ENCODE measurements at regions not wholly inside any gene's neighbourhood (a gene's known extent, or its start where the extent isn't known, plus 50 kb on each side); places are given as distances from the start of the nearest gene placed in this dataset.

DNA sequence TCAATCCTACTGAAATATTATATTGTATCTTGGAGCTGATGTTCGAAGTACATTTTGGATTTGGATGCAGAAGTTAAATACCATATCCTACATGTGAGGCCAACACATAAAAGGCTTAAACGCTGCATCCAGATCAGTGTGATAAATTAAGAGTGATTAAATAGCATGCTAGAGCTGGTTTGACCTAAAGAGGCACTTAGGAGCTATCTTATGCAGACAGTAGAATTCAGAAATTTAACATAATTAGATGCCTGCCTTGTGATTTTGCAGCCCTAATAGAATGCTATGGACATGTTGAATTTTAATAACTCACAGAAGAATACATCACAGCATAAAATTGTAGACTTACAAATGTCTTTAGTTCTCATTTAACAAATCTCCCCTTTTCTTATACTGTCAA lies 501.2 kb upstream of the LINC00305 start:
- no peaks in the 10 kb centered on the region for H3K27me3 ChIP-seq (ENCODE audit: control insufficient read depth, insufficient read depth, low read length)
- TF ChIP-seq, protein P1, sequence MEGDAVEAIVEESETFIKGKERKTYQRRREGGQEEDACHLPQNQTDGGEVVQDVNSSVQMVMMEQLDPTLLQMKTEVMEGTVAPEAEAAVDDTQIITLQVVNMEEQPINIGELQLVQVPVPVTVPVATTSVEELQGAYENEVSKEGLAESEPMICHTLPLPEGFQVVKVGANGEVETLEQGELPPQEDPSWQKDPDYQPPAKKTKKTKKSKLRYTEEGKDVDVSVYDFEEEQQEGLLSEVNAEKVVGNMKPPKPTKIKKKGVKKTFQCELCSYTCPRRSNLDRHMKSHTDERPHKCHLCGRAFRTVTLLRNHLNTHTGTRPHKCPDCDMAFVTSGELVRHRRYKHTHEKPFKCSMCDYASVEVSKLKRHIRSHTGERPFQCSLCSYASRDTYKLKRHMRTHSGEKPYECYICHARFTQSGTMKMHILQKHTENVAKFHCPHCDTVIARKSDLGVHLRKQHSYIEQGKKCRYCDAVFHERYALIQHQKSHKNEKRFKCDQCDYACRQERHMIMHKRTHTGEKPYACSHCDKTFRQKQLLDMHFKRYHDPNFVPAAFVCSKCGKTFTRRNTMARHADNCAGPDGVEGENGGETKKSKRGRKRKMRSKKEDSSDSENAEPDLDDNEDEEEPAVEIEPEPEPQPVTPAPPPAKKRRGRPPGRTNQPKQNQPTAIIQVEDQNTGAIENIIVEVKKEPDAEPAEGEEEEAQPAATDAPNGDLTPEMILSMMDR (IDR thresholded peaks at IDR 0.05; ENCODE audit: borderline replicate concordance, extremely low read depth, insufficient read depth), result no peak

DNA sequence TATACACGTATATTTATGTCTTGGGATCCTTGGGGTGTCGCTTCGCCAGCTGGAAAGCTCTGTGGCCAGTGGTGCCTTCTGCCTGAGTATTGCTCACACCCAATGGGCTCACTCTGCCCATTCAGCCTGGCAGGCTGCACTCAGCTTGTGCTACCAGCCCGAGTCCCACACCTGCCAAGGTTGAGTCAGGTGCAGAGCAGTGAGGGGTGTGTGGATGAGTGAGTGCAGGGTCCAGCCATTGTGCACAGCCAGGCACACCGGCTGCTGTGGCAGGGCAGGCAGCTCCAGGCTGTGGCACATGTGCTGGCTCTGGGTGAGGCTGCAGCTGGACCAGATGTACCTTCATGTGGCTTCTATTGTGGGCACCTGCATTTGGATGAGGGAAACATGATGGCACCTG lies 496.9 kb upstream of the LINC00305 start:
- H3K36me3 ChIP-seq (ENCODE audit: control insufficient read depth in 2 of 3, insufficient read depth in 3 of 3, low read length in 3 of 3), result no peaks in the 10 kb centered on the region
- intact Hi-C loops (cut with DNase I), result no loop called here
- H3K4me3 ChIP-seq (ENCODE audit: low read length in 3 of 3), result no peak overlapping the region
- H3K9ac ChIP-seq (ENCODE audit: low read length in 3 of 3), result no peak overlapping the region
- H3K27me3 ChIP-seq (ENCODE audit: control insufficient read depth, insufficient read depth, low read length), result no peaks in the 10 kb centered on the region
- TF ChIP-seq, protein P1 (IDR thresholded peaks at IDR 0.05; ENCODE audit: borderline replicate concordance, extremely low read depth, insufficient read depth), result no peak
- DNase-seq (peak in 1 of 5 donors; percentile 51), FAIRE-seq (no peak)
- H3K4me1 ChIP-seq (ENCODE audit: control insufficient read depth in 2 of 3, insufficient read depth in 2 of 3, low read depth in 1 of 3, low read length in 3 of 3), result no peaks in the 10 kb centered on the region
- H3K9me3 ChIP-seq (ENCODE audit: control insufficient read depth in 2 of 3, insufficient read depth in 1 of 3, low read length in 3 of 3), result no peaks in the 10 kb centered on the region
- H3K27ac ChIP-seq (ENCODE audit: low read depth in 2 of 2, low read length in 2 of 2), result no peak overlapping the region

More for the DNA sequence above, 501.2 kb upstream of the LINC00305 start:
- Histone ChIP-seq H3K9me3 (ENCODE audit: control insufficient read depth in 2 of 3, insufficient read depth in 1 of 3, low read length in 3 of 3) (no peaks in the 10 kb centered on the region), H3K4me3 (ENCODE audit: low read length in 3 of 3) (no peak overlapping the region), H3K27ac (ENCODE audit: low read depth in 2 of 2, low read length in 2 of 2) (no peak overlapping the region), H3K4me1 (ENCODE audit: control insufficient read depth in 2 of 3, insufficient read depth in 2 of 3, low read depth in 1 of 3, low read length in 3 of 3) (no peaks in the 10 kb centered on the region), H3K36me3 (ENCODE audit: control insufficient read depth in 2 of 3, insufficient read depth in 3 of 3, low read length in 3 of 3) (no peaks in the 10 kb centered on the region), H3K9ac (ENCODE audit: low read length in 3 of 3) (no peak overlapping the region)
- intact Hi-C loops (cut with DNase I), result no loop called here
- FAIRE-seq, result no peak
- no peak for DNase-seq

DNA sequence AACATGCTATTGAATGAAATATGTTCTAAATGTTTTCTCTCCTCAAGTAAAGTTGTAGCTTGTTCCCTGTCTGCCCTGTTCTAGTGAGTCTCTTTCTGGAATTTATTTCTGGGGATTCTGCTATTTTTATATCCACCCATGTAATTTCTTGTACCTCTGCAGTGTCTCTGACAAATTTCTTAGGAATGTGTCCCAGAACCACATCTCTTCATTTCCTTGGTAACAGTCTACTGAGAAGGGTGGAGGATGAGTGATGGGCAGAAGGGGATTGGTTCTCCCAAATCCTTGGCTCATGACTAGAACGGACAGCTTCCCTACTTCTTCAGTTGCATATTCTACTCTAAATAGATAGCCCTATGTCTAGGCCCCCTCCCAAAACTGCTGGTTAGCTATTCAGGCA lies 490.6 kb upstream of the LINC00305 start:
- H3K9ac ChIP-seq (ENCODE audit: low read length in 3 of 3), result no peak overlapping the region
- H3K4me3 ChIP-seq (ENCODE audit: low read length in 3 of 3), result no peak overlapping the region
- H3K27ac ChIP-seq (ENCODE audit: low read depth in 2 of 2, low read length in 2 of 2), result no peak overlapping the region
- DNase-seq (no peak), FAIRE-seq (no peak)
- H3K27me3 ChIP-seq (ENCODE audit: control insufficient read depth, insufficient read depth, low read length), result no peaks in the 10 kb centered on the region
- H3K4me1 ChIP-seq (ENCODE audit: control insufficient read depth in 2 of 3, insufficient read depth in 2 of 3, low read depth in 1 of 3, low read length in 3 of 3), result no peaks in the 10 kb centered on the region
- H3K36me3 ChIP-seq (ENCODE audit: control insufficient read depth in 2 of 3, insufficient read depth in 3 of 3, low read length in 3 of 3), result no peaks in the 10 kb centered on the region
- intact Hi-C loops (cut with DNase I), result no loop called here
- TF ChIP-seq, protein P1 (IDR thresholded peaks at IDR 0.05; ENCODE audit: borderline replicate concordance, extremely low read depth, insufficient read depth), result no peak
- H3K9me3 ChIP-seq (ENCODE audit: control insufficient read depth in 2 of 3, insufficient read depth in 1 of 3, low read length in 3 of 3), result no peaks in the 10 kb centered on the region

DNA sequence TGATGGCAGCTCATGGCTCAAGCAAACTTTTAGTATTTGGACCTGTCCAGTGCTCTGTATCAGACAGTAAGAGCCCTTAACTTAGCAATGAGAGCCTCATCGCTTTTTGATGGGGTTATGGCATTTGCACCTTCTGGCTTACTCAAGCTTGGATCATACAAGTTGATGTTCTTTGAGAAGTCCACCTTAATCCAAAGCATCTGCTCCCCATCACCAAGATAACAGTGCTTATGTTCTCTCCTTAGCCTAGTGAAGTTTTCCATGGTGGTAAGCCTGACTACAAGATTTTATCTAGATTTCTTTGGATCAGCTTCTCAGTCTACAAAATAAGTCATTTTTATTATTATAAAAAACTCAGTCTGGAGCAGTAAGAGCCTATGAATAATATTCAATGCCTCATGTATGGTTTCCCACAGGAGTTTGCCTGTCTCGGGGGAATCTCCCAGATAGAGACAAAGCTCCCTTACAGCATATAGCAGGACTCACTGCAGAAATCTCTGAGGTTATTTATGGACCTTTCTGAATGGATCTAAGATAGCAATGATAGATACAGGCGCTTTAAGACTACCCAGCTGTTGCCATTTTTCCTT lies 472.2 kb upstream of the LINC00305 start:
- H3K27ac ChIP-seq (ENCODE audit: low read depth in 2 of 2, low read length in 2 of 2), result no peak overlapping the region
- H3K4me1 ChIP-seq (ENCODE audit: control insufficient read depth in 2 of 3, insufficient read depth in 2 of 3, low read depth in 1 of 3, low read length in 3 of 3), result peaks cover 0 to 5% (median 0%) of the 10 kb centered on the region in 3 donors
- H3K27me3 ChIP-seq (ENCODE audit: control insufficient read depth, insufficient read depth, low read length), result no peaks in the 10 kb centered on the region
- no peaks in the 10 kb centered on the region for H3K9me3 ChIP-seq (ENCODE audit: control insufficient read depth in 2 of 3, insufficient read depth in 1 of 3, low read length in 3 of 3)
- H3K4me3 ChIP-seq (ENCODE audit: low read length in 3 of 3), result no peak overlapping the region
- FAIRE-seq, result no peak
- intact Hi-C loops (cut with DNase I), result no loop called here
- TF ChIP-seq, protein P1 (IDR thresholded peaks at IDR 0.05; ENCODE audit: borderline replicate concordance, extremely low read depth, insufficient read depth), result no peak
- H3K9ac ChIP-seq (ENCODE audit: low read length in 3 of 3), result no peak overlapping the region
- no peaks in the 10 kb centered on the region for H3K36me3 ChIP-seq (ENCODE audit: control insufficient read depth in 2 of 3, insufficient read depth in 3 of 3, low read length in 3 of 3)
- DNase-seq, result peak in 1 of 5 donors; percentile 2

Data from kidney (tissue), 13 donors.